PC-3 (cell line): ENCODE measurements at regions not wholly inside any gene's neighbourhood (a gene's known extent, or its start where the extent isn't known, plus 50 kb on each side); places are given as distances from the start of the nearest gene placed in this dataset.

Experiments
- CTCF ChIP-seq: fragments of 300-600 bp; sonication (generic); conservative IDR thresholded peaks from 2 replicates; pipeline ENCODE4 v1.5.1; 2017; ENCODE audit warnings: antibody characterized with exemption, low read depth, mild to moderate bottlenecking, low read length
- EZH2 ChIP-seq: fragments of 300-600 bp; sonication (generic); IDR thresholded peaks from one replicate; pipeline ENCODE4 v1.6.1; 2017; ENCODE audit warnings: antibody characterized with exemption, mild to moderate bottlenecking, low read length; ENCODE audit not compliant: unreplicated experiment
- EZH2phosphoT487 ChIP-seq: fragments of 300-600 bp; sonication (generic); IDR thresholded peaks from 2 replicates; pipeline ENCODE4 v1.6.1; 2018; ENCODE audit warnings: mild to moderate bottlenecking, antibody characterized with exemption, low read length, borderline replicate concordance

GRCh38 chr1:233543338-233544255, 70.3 kb upstream of the KCNK1 start:
- TF ChIP-seq CTCF (no peak), EZH2 (no peak), EZH2phosphoT487 (no peak)
